ENCODE measurements at regions not wholly inside any gene's neighbourhood (a gene's known extent, or its start where the extent isn't known, plus 50 kb on each side); places are given as distances from the start of the nearest gene placed in this dataset.

DNA sequence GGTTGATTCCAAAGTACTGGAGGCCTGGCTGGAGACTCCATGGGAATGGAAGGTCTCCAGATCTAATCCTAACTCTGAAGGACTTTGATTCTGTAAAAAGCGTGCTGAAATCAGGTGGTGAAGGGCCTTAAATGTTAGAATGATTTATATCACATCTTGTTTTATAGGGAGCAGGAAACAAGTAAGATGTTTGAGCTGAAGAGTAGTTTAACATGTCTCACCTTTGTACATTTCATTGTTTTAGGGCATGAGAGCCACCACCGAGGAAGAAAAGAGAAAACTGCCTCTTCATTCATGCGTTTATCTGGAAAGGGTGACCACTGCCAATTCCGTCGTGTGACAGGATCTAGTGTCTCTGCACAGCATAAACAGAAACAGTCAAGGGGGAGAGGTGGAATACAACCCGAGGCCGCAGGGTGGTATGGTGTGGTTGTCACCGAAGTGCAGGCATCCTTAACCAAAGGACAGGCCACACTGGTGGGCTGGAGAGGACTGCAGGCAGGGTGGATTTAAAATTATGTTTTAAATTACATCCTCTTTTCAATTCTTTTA is 445.3 kb downstream of the SLC4A3 start:
- intact Hi-C loops (cut with DNase I; ENCODE audit: low total_unique reads): no loop called here
- DNase-seq: no peak
- no peaks in the 10 kb centered on the region for H3K27me3 ChIP-seq (replicated peaks in 1 of 7)
- no peaks in the 10 kb centered on the region for H3K4me1 ChIP-seq
- H3K9me3 ChIP-seq: no peaks in the 10 kb centered on the region
- H3K36me3 ChIP-seq: no peaks in the 10 kb centered on the region
- TF ChIP-seq POLR2AphosphoS5 (IDR thresholded peaks at IDR 0.05) (no peak), POLR2A (IDR thresholded peaks at IDR 0.05) (no peak)
- TF ChIP-seq, protein P1, sequence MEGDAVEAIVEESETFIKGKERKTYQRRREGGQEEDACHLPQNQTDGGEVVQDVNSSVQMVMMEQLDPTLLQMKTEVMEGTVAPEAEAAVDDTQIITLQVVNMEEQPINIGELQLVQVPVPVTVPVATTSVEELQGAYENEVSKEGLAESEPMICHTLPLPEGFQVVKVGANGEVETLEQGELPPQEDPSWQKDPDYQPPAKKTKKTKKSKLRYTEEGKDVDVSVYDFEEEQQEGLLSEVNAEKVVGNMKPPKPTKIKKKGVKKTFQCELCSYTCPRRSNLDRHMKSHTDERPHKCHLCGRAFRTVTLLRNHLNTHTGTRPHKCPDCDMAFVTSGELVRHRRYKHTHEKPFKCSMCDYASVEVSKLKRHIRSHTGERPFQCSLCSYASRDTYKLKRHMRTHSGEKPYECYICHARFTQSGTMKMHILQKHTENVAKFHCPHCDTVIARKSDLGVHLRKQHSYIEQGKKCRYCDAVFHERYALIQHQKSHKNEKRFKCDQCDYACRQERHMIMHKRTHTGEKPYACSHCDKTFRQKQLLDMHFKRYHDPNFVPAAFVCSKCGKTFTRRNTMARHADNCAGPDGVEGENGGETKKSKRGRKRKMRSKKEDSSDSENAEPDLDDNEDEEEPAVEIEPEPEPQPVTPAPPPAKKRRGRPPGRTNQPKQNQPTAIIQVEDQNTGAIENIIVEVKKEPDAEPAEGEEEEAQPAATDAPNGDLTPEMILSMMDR (IDR thresholded peaks at IDR 0.05 in 8 of 11, conservative IDR thresholded peaks at IDR 0.05 in 3 of 11): no peak
- 74 to 83% (median 79%) methylated on average over 8 of the region's 8 CpGs for WGBS, 5 donors
- no peak overlapping the region for H3K4me3 ChIP-seq
- H3K27ac ChIP-seq: no peak overlapping the region

DNA sequence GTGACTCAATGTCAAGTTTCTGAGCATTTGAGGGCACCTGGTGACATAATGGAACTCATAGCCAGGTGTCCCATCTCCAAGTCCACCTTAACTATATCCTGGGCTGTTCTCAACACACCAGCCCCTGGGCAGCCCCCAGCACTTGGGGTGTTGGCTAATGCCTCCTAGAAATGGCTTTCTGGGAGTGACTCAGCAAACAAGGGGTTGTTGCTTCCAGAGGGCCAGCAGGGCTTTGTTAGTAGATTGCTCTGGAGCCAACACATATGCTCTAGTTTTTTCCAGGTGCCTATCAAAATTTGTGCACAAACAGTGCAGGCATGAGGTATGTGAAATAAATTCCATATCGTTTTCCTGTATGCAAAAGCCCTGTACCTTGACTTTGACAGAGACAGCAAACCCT is 448.4 kb downstream of the SLC4A3 start:
- no peaks in the 10 kb centered on the region for H3K4me1 ChIP-seq
- no peaks in the 10 kb centered on the region for H3K36me3 ChIP-seq
- TF ChIP-seq, protein P1 (IDR thresholded peaks at IDR 0.05 in 8 of 11, conservative IDR thresholded peaks at IDR 0.05 in 3 of 11): no peak
- TF ChIP-seq POLR2AphosphoS5 (IDR thresholded peaks at IDR 0.05) (no peak), POLR2A (IDR thresholded peaks at IDR 0.05) (no peak)
- H3K4me3 ChIP-seq: no peak overlapping the region
- 70 to 75% (median 72%) methylated on average over 1 of the region's 1 CpG for WGBS, 5 donors
- H3K27ac ChIP-seq: no peak overlapping the region
- no peaks in the 10 kb centered on the region for H3K9me3 ChIP-seq
- H3K27me3 ChIP-seq (replicated peaks in 1 of 7): no peaks in the 10 kb centered on the region
- no peak for DNase-seq
- intact Hi-C loops (cut with DNase I; ENCODE audit: low total_unique reads): no loop called here

DNA sequence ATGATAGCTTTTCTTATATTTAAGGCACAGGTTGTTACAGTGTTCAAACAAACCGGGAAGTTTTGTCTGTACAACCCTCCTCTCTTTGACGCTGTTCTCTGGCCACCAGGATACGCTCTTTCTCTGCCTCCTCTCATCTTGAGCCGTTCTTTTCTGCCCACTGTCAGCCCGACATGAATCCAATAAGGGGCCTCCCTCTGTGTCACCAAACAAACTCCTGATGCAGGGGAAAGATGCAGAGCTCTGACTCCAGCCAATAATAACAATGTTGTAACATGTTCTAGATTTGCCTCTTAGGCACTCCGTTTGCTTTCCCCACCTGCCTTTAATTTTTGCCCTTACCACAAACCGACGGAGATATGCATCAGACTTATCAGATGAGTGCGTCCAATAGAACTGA is 449.3 kb downstream of the SLC4A3 start:
- DNase-seq: no peak
- Histone ChIP-seq H3K27ac (no peak overlapping the region), H3K4me3 (no peak overlapping the region), H3K9me3 (no peaks in the 10 kb centered on the region), H3K4me1 (peaks cover 0 to 5% (median 0%) of the 10 kb centered on the region in 6 donors), H3K36me3 (no peaks in the 10 kb centered on the region), H3K27me3 (replicated peaks in 1 of 7) (no peaks in the 10 kb centered on the region)
- TF ChIP-seq POLR2A (IDR thresholded peaks at IDR 0.05): no peak
- no peak for TF ChIP-seq POLR2AphosphoS5 (IDR thresholded peaks at IDR 0.05)
- TF ChIP-seq, protein P1 (IDR thresholded peaks at IDR 0.05 in 8 of 11, conservative IDR thresholded peaks at IDR 0.05 in 3 of 11): no peak
- WGBS, 5 donors: 82 to 87% (median 85%) methylated on average over 9 of the region's 9 CpGs
- intact Hi-C loops (cut with DNase I; ENCODE audit: low total_unique reads): no loop called here

DNA sequence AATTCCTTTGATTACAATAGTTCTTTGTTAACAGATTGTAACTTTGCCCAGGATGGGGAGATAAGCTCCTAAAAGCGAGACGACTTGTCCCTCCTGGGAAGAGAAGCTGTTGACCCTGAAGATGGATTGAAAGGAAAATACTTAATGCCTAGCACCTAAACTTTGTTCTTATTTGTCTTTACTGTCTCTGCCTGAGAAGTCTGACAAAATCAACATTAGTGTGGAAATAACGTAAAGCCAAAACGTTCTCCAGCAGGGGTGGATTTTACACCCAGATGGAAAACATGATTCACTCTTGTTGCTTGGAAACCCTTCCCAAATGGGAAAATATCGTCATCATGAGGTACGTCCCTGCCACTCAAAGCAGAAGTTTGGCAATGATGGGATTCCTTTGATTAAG is 450.1 kb downstream of the SLC4A3 start:
- H3K27ac ChIP-seq: no peak overlapping the region
- no peaks in the 10 kb centered on the region for H3K27me3 ChIP-seq (replicated peaks in 1 of 7)
- H3K9me3 ChIP-seq: no peaks in the 10 kb centered on the region
- H3K36me3 ChIP-seq: no peaks in the 10 kb centered on the region
- intact Hi-C loops (cut with DNase I; ENCODE audit: low total_unique reads): no loop called here
- peaks cover 0 to 7% (median 0%) of the 10 kb centered on the region in 6 donors for H3K4me1 ChIP-seq
- TF ChIP-seq POLR2AphosphoS5 (IDR thresholded peaks at IDR 0.05) (no peak), POLR2A (IDR thresholded peaks at IDR 0.05) (no peak)
- TF ChIP-seq, protein P1 (IDR thresholded peaks at IDR 0.05 in 8 of 11, conservative IDR thresholded peaks at IDR 0.05 in 3 of 11): no peak
- no peak for DNase-seq
- no peak overlapping the region for H3K4me3 ChIP-seq
- 80 to 87% (median 86%) methylated on average over 6 of the region's 6 CpGs for WGBS, 5 donors
